ENCODE measurements at regions not wholly inside any gene's neighbourhood (a gene's known extent, or its start where the extent isn't known, plus 50 kb on each side); places are given as distances from the start of the nearest gene placed in this dataset.

- no peak overlapping the region for H3K4me3 ChIP-seq (ENCODE audit: low read depth, low read length)
- H3K9me3 ChIP-seq (ENCODE audit: control insufficient read depth, insufficient read depth, low read depth, low read length) = no peaks in the 10 kb centered on the region
- CTCF ChIA-PET = no interaction called here
- no peak overlapping the region for H3K27ac ChIP-seq (ENCODE audit: extremely low read depth, low read depth, low read length)
- no peaks in the 10 kb centered on the region for H3K36me3 ChIP-seq (ENCODE audit: control insufficient read depth in 2 of 2, insufficient read depth in 1 of 2, low read length in 2 of 2)
- H3K4me1 ChIP-seq (ENCODE audit: control insufficient read depth, insufficient read depth, low read length) = no peaks in the 10 kb centered on the region
- POLR2A ChIA-PET = no interaction called here
- TF ChIP-seq ZNF362 (tag by site-specific recombination; IDR thresholded peaks at IDR 0.05) (no peak), ZBTB8A (tag by site-specific recombination; IDR thresholded peaks at IDR 0.05) (0 out of 2 replicates have a peak, but pooled peaks have one; percentile 36), ZNF660 (tag by site-specific recombination; IDR thresholded peaks at IDR 0.05) (peak; percentile 40; the same call in 1 of the 2 replicates), OSR2 (tag by site-specific recombination; IDR thresholded peaks at IDR 0.05) (no peak), ZNF175 (tag by site-specific recombination; IDR thresholded peaks at IDR 0.05) (no peak), ZNF184 (tag by site-specific recombination; IDR thresholded peaks at IDR 0.05) (no peak), ZIC2 (tag by site-specific recombination; IDR thresholded peaks at IDR 0.05) (peak; percentile 93), ZNF37A (tag by site-specific recombination; IDR thresholded peaks at IDR 0.05) (no peak), KLF1 (tag by site-specific recombination; IDR thresholded peaks at IDR 0.05) (no peak), ZFP69B (tag by site-specific recombination; IDR thresholded peaks at IDR 0.05) (0 out of 2 replicates have a peak, but pooled peaks have one; percentile 23), ZNF155 (tag by site-specific recombination; IDR thresholded peaks at IDR 0.05) (no peak), MEIS1 (CRISPR knock-in tag; IDR thresholded peaks at IDR 0.05; ENCODE audit: borderline replicate concordance) (no peak), SP7 (tag by site-specific recombination; IDR thresholded peaks at IDR 0.05) (peak; percentile 33; the same call in 1 of the 2 replicates), GLI4 (tag by site-specific recombination; IDR thresholded peaks at IDR 0.05) (0 out of 2 replicates have a peak, but pooled peaks have one; percentile 51), ZNF18 (tag by site-specific recombination; IDR thresholded peaks at IDR 0.05) (no peak), TRIM28 (IDR thresholded peaks at IDR 0.05; ENCODE audit: borderline replicate concordance, low read length) (0 out of 2 replicates have a peak, but pooled peaks have one; percentile 16), PRDM10 (tag by site-specific recombination; IDR thresholded peaks at IDR 0.05) (no peak), ZNF518A (tag by site-specific recombination; conservative IDR thresholded peaks at IDR 0.05; ENCODE audit: low read depth) (peak; percentile 69), GFI1B (tag by site-specific recombination; IDR thresholded peaks at IDR 0.05) (no peak), ZBTB11 (tag by site-specific recombination; conservative IDR thresholded peaks at IDR 0.05; ENCODE audit: low read depth) (peak; percentile 97), PRDM6 (tag by site-specific recombination; IDR thresholded peaks at IDR 0.05) (no peak), ZNF202 (tag by site-specific recombination; IDR thresholded peaks at IDR 0.05; ENCODE audit: borderline replicate concordance) (no peak)
Observed at GRCh38 chr3:194205675-194206133, 69.8 kb downstream of the HES1 start.
